Loucy (cell line): ENCODE measurements at regions not wholly inside any gene's neighbourhood (a gene's known extent, or its start where the extent isn't known, plus 50 kb on each side); places are given as distances from the start of the nearest gene placed in this dataset.

Source experiments
- H2AFZ ChIP-seq: fragments of 200-600 bp; sonication (generic); 2 replicates; pipeline ENCODE4 v1.6.0; 2016; ENCODE audit warnings: antibody characterized with exemption, mild to moderate bottlenecking, low read length, moderate library complexity
- H3F3A ChIP-seq: fragments of 200-600 bp; 2 replicates; pipeline ENCODE4 v1.6.0; 2016; ENCODE audit warnings: antibody characterized with exemption, low read depth, mild to moderate bottlenecking
- H3K27me3 ChIP-seq: fragments of 200-600 bp; sonication (generic); 2 replicates; pipeline ENCODE4 v1.6.1; 2014; ENCODE audit warnings: low read length, mild to moderate bottlenecking; ENCODE audit not compliant: insufficient read depth, poor library complexity, severe bottlenecking
- H3K36me3 ChIP-seq: fragments of 200-600 bp; sonication (generic); 2 replicates; pipeline ENCODE4 v1.6.1; 2016; ENCODE audit warnings: low read length; ENCODE audit not compliant: insufficient read depth
- H3K4me1 ChIP-seq: fragments of 200-600 bp; sonication (generic); 2 replicates; pipeline ENCODE4 v1.5.1; 2014; ENCODE audit warnings: low read length, mild to moderate bottlenecking; ENCODE audit not compliant: insufficient read depth, poor library complexity, severe bottlenecking
- H3K4me2 ChIP-seq: fragments of 200-600 bp; sonication (generic); 2 replicates; pipeline ENCODE4 v1.6.0; 2014; ENCODE audit warnings: antibody characterized with exemption, low read length, low read depth, mild to moderate bottlenecking; ENCODE audit not compliant: poor library complexity, severe bottlenecking
- H3K4me3 ChIP-seq: fragments of 200-600 bp; sonication (generic); 2 replicates; pipeline ENCODE4 v1.5.1; 2014; ENCODE audit warnings: low read length, mild to moderate bottlenecking, mixed read lengths; ENCODE audit not compliant: poor library complexity, severe bottlenecking
- H3K79me2 ChIP-seq: fragments of 200-600 bp; sonication (generic); 2 replicates; pipeline ENCODE4 v1.6.1; 2014; ENCODE audit warnings: low read length; ENCODE audit not compliant: insufficient read depth
- H3K9ac ChIP-seq: fragments of 200-600 bp; sonication (generic); 2 replicates; pipeline ENCODE4 v1.6.0; 2014; ENCODE audit warnings: mild to moderate bottlenecking, low read depth, low read length, moderate library complexity; ENCODE audit not compliant: poor library complexity, severe bottlenecking
- H3K9me2 ChIP-seq: fragments of 200-600 bp; sonication (generic); replicated peaks from 2 replicates; pipeline ENCODE4 v1.6.1; 2016; ENCODE audit warnings: low read depth, low read length, mixed read lengths
- H3K9me3 ChIP-seq: fragments of 200-600 bp; sonication (generic); 2 replicates; pipeline ENCODE4 v1.6.1; 2014; ENCODE audit warnings: mild to moderate bottlenecking, antibody characterized with exemption, low read length, low read depth; ENCODE audit not compliant: insufficient read depth
- H4K20me1 ChIP-seq: fragments of 200-600 bp; sonication (generic); 2 replicates; pipeline ENCODE4 v1.6.0; 2014; ENCODE audit warnings: antibody characterized with exemption, low read length, mild to moderate bottlenecking; ENCODE audit not compliant: insufficient read depth, poor library complexity, severe bottlenecking
- EZH2phosphoT487 ChIP-seq: fragments of 200-600 bp; IDR thresholded peaks from 2 replicates; pipeline ENCODE4 v1.6.1; 2018; ENCODE audit warnings: antibody characterized with exemption, mild to moderate bottlenecking, moderate library complexity, borderline replicate concordance
- TF ChIP-seq, protein P1 (sequence below): fragments of 200-600 bp; sonication (generic); conservative IDR thresholded peaks from 2 replicates; pipeline ENCODE4 v1.5.1; 2014; ENCODE audit warnings: mild to moderate bottlenecking, antibody characterized with exemption, low read length

DNA sequence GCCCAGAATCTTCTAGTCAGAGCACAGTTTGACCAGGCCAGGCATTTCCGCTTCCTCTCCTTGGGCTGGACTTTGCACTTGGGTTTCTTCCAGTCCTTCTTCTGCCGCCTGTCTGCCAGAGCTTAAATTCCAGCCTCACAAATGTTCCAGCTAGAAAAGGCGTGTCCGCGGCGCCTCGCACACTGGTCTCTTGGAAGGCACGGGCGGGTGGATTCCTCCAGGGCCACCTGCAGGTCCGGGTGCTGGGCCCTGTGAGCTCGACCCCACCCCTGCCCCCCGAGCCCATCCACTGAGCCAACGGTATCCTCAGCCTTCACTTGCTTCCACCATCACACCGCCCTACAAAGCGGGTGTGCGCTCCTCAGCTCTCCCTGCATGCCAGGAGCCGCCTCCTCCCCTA, 2026.5 kb downstream of the TP53TG3F start:
- Histone ChIP-seq H4K20me1 (no peaks in the 10 kb centered on the region), H3K4me3 (no peak overlapping the region)
- TF ChIP-seq, protein P1, sequence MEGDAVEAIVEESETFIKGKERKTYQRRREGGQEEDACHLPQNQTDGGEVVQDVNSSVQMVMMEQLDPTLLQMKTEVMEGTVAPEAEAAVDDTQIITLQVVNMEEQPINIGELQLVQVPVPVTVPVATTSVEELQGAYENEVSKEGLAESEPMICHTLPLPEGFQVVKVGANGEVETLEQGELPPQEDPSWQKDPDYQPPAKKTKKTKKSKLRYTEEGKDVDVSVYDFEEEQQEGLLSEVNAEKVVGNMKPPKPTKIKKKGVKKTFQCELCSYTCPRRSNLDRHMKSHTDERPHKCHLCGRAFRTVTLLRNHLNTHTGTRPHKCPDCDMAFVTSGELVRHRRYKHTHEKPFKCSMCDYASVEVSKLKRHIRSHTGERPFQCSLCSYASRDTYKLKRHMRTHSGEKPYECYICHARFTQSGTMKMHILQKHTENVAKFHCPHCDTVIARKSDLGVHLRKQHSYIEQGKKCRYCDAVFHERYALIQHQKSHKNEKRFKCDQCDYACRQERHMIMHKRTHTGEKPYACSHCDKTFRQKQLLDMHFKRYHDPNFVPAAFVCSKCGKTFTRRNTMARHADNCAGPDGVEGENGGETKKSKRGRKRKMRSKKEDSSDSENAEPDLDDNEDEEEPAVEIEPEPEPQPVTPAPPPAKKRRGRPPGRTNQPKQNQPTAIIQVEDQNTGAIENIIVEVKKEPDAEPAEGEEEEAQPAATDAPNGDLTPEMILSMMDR: no peak
- TF ChIP-seq EZH2phosphoT487: no peak

DNA sequence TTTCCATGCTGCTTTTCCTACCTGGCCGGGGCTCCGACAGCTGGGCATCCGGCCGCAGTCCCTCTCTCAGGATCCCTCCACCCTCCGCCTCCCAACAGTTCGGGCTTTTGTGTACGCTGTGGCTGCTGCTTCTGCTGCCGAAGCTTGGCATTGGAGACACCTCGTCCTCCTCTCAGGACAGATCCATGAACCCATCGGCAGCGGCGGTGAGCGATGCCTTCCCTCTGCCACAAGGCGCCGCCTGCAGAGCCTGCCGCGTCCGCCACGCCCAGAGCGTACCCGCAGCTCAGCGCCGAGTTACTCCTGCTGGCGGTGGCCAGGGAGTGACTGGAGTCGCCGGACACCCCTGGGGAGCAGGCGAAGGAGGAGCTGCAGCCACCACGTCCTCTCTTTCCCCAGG, 2032.8 kb downstream of the TP53TG3F start:
- Histone ChIP-seq H3K4me3 (no peak overlapping the region), H3K9me3 (no peaks in the 10 kb centered on the region; the same call in 1 of the 2 replicates), H2AFZ (no peak overlapping the region)

More for the DNA sequence above, 2026.5 kb downstream of the TP53TG3F start:
- no peaks in the 10 kb centered on the region for H3K27me3 ChIP-seq
- H3K4me2 ChIP-seq: no peak overlapping the region
- no peaks in the 10 kb centered on the region for H3K36me3 ChIP-seq
- H3K9me2 ChIP-seq: no peaks in the 10 kb centered on the region
- no peaks in the 10 kb centered on the region for H3K4me1 ChIP-seq
- H3F3A ChIP-seq: no peaks in the 10 kb centered on the region
- no peaks in the 10 kb centered on the region; the same call in 1 of the 2 replicates for H3K9me3 ChIP-seq
- no peak overlapping the region for H3K9ac ChIP-seq
- H2AFZ ChIP-seq: no peak overlapping the region
- H3K79me2 ChIP-seq: no peaks in the 10 kb centered on the region

DNA sequence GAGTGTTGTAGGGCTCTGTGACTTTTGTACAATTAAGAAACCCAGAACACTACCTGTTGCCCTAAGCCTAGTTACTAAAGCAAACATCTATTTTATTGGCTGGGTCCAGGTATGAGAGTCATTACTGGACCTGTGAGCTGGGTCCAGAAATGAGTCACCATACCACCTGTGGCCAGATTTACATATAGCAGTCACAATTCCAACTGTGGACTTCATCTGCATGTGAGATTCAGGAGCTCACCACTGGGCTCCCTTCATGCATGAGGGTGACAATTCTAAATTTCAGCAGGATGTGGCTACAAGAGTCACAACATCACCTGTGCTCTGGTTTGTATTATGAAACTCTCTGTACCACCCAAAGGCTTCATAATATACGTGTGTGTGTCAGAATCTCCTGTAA, 2038.0 kb downstream of the TP53TG3F start:
- H3K4me2 ChIP-seq: no peak overlapping the region
- no peaks in the 10 kb centered on the region for H3K9me2 ChIP-seq
- no peaks in the 10 kb centered on the region for H3K9me3 ChIP-seq
- H2AFZ ChIP-seq: no peak overlapping the region
- no peaks in the 10 kb centered on the region for H3F3A ChIP-seq
- H3K27me3 ChIP-seq: no peaks in the 10 kb centered on the region
- H3K4me3 ChIP-seq: no peak overlapping the region
- H4K20me1 ChIP-seq: no peaks in the 10 kb centered on the region
- no peaks in the 10 kb centered on the region for H3K4me1 ChIP-seq
- no peak overlapping the region for H3K9ac ChIP-seq
- no peaks in the 10 kb centered on the region for H3K36me3 ChIP-seq
- TF ChIP-seq, protein P1: no peak
- no peak for TF ChIP-seq EZH2phosphoT487
- no peaks in the 10 kb centered on the region for H3K79me2 ChIP-seq

More for the DNA sequence above, 2032.8 kb downstream of the TP53TG3F start:
- Histone ChIP-seq H3K9me2 (no peaks in the 10 kb centered on the region), H4K20me1 (no peaks in the 10 kb centered on the region), H3F3A (no peaks in the 10 kb centered on the region), H3K9ac (no peak overlapping the region), H3K4me2 (no peak overlapping the region), H3K79me2 (no peaks in the 10 kb centered on the region), H3K36me3 (no peaks in the 10 kb centered on the region), H3K27me3 (no peaks in the 10 kb centered on the region), H3K4me1 (no peaks in the 10 kb centered on the region)
- TF ChIP-seq, protein P1: no peak
- TF ChIP-seq EZH2phosphoT487: no peak
